Motor neuron (in vitro differentiated cells): ENCODE measurements at regions not wholly inside any gene's neighbourhood (a gene's known extent, or its start where the extent isn't known, plus 50 kb on each side); places are given as distances from the start of the nearest gene placed in this dataset.

Source experiments
- ATAC-seq, 8 experiments: fragments of 200-7000 bp; cut with Tn5 transposase; replicated peaks in 6 of 8; 2 replicates each; pipeline ENCODE4 v1.8.0; 2021; ENCODE audit warnings: mild to moderate bottlenecking in 8 of 8, moderate library complexity in 8 of 8
- H3K27ac ChIP-seq, 2 donors: fragments of 250-450 bp; sonication (Bioruptor Pico); 2 replicates each; pipeline ENCODE4 v1.9.0; 2021; ENCODE audit warnings: antibody characterized with exemption in 2 of 2, mild to moderate bottlenecking in 2 of 2, moderate library complexity in 1 of 2
- H3K4me1 ChIP-seq, 2 donors: fragments of 250-450 bp; sonication (Bioruptor Pico); replicated peaks in 1 of 2; 2 replicates each; pipeline ENCODE4 v1.6.1; 2021; ENCODE audit warnings: antibody characterized with exemption in 2 of 2, mild to moderate bottlenecking in 2 of 2, moderate library complexity in 1 of 2
- H3K4me3 ChIP-seq, 5 donors: fragments of 250-450 bp; sonication (Bioruptor Pico); 2 replicates each; pipeline ENCODE4 v1.9.0; 2021; ENCODE audit warnings: antibody characterized with exemption in 5 of 5, mild to moderate bottlenecking in 5 of 5, moderate library complexity in 4 of 5
- WGBS, 10 experiments: fragments of 450-650 bp; shearing (Covaris generic); methylation state at CpG; one replicate each; pipeline ENCODE4 v1.0.0; 2022; 5-methylcytosine and 5-hydroxymethylcytosine counted together
- in situ Hi-C, 9 experiments: fragments of 400-800 bp; cut with MboI; loops; one replicate each; pipeline ENCODE4 v1.15.0; 2021; ENCODE audit warnings: low sequenced_read_pairs in 9 of 9, low pct_unique_long_range_greater_than_20kb in 2 of 9; ENCODE audit not compliant: unreplicated experiment in 9 of 9

DNA sequence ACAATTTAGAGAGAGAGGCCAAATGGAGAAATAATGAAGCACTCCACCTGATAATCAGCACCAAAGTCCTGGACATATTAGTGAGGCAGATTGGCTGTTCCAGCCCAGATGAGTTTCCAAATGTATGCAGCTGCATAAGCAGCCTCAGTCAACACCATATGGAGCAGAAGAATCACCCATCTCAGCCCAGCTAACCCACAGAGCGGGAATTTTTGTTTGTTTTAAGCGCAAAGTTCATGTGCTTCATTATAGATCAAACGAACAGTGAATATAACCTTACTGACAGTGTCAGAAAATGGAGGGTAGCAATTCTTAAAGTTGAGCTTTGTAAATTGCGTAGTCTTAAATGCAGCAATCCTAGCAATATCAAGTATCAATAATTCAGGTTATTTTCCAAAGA, 234.0 kb upstream of the CEP162 start:
- in situ Hi-C loops, result no loop called here
- H3K4me3 ChIP-seq, result no peak overlapping the region
- H3K27ac ChIP-seq, result no peak overlapping the region
- no peak for ATAC-seq
- 40 to 96% (median 83%) methylated on average over 1 to 4 of the region's 4 CpGs; no CpG with 5 or more reads in 2 of the 10 experiments for WGBS, 10 experiments
- H3K4me1 ChIP-seq, result no peaks in the 10 kb centered on the region

DNA sequence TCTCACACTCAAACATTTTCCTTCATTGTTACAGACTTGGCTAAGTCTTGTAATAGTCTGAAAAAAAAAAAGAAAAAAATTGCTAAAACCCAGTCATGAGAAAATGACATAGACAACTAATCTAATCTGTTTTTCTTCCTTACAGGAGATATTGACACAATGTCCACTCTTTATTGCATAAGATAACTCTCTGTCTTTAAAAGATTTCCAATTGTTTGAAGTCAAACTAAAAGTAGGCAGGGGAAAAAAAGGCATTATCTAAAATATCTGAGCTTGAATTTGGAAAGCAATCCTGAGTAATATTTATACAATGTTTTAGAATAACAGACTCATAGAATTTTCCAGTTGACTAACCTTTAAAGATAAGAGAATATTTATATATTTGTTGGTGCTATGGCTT, 233.0 kb upstream of the CEP162 start:
- no peak overlapping the region for H3K27ac ChIP-seq
- no peaks in the 10 kb centered on the region for H3K4me1 ChIP-seq
- in situ Hi-C loops, result no loop called here
- H3K4me3 ChIP-seq, result no peak overlapping the region
- ATAC-seq, result no peak

DNA sequence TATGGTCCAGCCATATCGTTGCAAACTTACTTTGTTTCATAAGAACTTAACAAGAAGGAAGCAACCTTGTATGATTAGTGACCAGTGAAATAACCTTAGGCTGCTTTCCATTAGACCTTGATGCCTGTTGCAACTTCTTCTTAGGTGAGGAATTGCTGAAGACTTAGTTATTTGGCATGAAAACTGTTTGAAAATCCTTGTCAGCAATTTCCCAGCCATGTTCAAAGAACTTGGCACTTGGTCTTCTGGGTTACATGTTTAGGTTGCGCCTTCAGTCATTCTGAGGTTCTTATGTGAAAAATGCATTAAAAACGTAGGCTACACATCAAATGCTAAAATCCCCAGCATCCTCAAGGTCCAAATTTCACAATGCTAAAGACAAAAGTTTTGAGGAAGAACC, 232.0 kb upstream of the CEP162 start:
- H3K4me3 ChIP-seq, result no peak overlapping the region
- H3K4me1 ChIP-seq, result no peaks in the 10 kb centered on the region
- 39 to 79% (median 64%) methylated on average over 2 to 3 of the region's 3 CpGs; no CpG with 5 or more reads in 1 of the 10 experiments for WGBS, 10 experiments
- in situ Hi-C loops, result no loop called here
- H3K27ac ChIP-seq, result no peak overlapping the region
- no peak for ATAC-seq

DNA sequence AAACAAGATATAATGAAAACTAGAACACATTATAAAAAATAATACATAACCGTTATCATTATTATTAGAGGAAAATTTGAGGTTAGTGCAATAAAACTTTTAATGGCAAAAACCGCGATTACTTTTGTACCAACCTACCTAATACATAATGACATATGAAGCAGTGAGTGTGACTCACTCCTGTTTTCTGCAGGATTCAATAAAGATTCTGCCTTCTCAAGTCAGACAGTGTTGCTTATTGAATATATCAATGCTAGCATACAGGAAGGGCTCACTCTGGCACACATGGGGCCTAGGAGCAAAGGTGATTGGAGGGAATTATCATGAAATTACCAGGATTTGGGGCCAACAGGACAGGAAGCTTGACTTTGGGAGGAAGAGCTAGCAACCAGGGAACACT, 230.8 kb upstream of the CEP162 start:
- in situ Hi-C loops, result no loop called here
- no peak overlapping the region for H3K27ac ChIP-seq
- WGBS, 10 experiments, result 83 to 100% (median 93%) methylated on average over 1 to 3 of the region's 3 CpGs; no CpG with 5 or more reads in 3 of the 10 experiments
- no peaks in the 10 kb centered on the region for H3K4me1 ChIP-seq
- ATAC-seq, result no peak
- no peak overlapping the region for H3K4me3 ChIP-seq

DNA sequence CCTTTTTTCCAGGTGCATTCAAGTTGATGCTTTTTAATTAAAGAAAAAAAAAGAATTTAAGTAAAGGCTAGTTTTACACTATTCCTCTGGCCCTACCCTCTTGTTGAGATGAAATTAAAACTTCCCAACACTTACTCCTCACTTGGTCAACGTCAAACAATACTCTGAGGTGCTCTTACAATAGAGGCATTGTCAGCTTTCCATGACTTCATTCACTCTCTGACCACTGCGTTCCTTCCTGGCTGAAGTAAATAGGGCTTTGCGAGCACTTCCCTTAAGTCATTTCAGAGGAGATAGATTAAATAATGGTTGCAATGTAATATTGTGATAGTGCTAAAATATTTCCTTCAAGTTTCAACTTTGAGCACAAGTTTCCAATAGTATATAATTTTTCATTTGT, 229.8 kb upstream of the CEP162 start:
- WGBS, 10 experiments, result 17 to 70% (median 39%) methylated on average over 1 to 3 of the region's 3 CpGs
- no peak overlapping the region for H3K4me3 ChIP-seq
- no peak overlapping the region for H3K27ac ChIP-seq
- H3K4me1 ChIP-seq, result no peaks in the 10 kb centered on the region
- ATAC-seq, result no peak
- in situ Hi-C loops, result no loop called here

DNA sequence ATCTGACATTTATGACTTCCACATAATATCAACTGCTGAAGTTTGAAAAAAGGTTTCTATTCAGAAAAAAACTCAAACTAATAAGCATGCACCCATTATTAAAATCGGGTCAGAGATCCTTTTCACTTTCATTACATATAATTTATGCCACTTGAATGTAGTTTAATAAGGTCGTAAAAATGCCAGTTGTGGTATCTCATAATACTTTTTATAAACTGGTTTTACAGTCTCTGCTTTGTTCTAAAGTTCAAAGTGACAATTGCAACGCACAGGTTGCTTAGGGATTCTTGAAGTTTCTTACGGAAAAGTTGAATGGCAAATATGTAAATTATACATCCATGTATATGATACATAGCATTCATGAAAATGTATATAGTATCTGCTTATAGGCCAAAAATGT, 229.4 kb upstream of the CEP162 start:
- no peaks in the 10 kb centered on the region for H3K4me1 ChIP-seq
- WGBS, 10 experiments, result 46 to 100% (median 83%) methylated on average over 1 to 4 of the region's 4 CpGs
- H3K4me3 ChIP-seq, result no peak overlapping the region
- in situ Hi-C loops, result no loop called here
- no peak for ATAC-seq
- H3K27ac ChIP-seq, result no peak overlapping the region

DNA sequence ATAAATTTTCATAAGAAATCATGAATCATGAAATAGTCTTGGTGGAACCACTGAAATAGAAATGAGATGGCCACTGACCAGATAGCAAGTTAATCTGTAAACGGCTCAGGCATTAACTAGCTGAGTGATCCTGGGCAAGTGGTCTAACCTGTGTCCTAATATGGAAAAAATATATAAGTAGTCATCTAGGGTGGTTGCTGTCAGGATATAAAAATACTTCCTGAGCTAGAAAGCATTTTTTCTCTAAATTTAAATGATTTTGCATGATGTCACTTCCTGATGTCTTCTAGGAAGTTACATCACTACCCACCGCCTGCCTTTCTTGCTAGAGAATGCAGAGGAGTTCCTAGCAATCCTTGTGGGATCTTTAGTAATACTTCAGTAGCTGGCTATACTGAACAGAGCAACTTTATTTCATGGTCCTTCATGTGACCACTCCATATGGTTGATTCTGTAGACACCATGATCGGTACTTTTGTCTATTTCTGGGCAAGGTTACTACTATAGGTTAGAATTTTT, 228.1 kb upstream of the CEP162 start:
- ATAC-seq, result no peak
- no peak overlapping the region for H3K27ac ChIP-seq
- no peaks in the 10 kb centered on the region for H3K4me1 ChIP-seq
- no peak overlapping the region for H3K4me3 ChIP-seq
- 38 to 94% (median 55%) methylated on average over 1 to 3 of the region's 3 CpGs; no CpG with 5 or more reads in 2 of the 10 experiments for WGBS, 10 experiments
- in situ Hi-C loops, result no loop called here

DNA sequence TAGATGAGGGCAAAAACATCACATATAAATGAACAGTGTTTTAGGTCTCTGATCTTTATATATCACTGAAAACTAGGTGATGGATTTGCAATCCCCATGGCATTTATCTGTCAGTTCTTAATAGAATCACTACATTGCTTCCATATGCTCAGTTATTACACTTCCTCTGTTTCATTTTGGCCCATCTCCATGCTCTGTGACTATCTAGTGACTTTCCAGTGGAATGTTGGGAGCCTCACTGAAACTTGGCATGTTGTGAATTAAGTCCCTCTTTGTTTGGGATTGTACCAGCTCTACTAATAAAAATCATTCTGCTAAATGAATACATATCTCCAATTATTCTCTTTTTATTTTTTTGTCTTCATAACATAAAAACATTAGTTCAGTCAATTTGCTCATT, 226.1 kb upstream of the CEP162 start:
- in situ Hi-C loops, result no loop called here
- no peak for ATAC-seq
- H3K4me1 ChIP-seq, result peaks cover 0 to 5% of the 10 kb centered on the region in 2 donors
- no peak overlapping the region for H3K27ac ChIP-seq
- H3K4me3 ChIP-seq, result no peak overlapping the region

DNA sequence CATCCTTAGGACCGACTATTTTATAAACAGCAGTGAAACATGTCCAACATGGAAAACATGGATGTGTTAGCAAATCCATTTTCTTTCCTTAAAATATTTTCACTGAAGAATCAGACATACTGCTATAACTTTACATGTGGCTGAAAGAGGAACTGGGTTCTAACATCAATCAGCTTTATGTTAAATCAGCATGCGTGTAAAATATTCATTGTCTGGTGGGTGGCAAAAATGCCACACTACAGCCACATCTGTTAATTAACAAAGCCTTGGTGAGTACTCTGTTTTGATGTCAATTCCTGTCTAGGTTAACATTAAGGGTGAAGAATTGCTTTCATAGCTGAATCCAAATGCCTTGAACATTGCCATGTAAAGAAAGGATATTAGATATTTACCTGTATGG, 222.6 kb upstream of the CEP162 start:
- H3K4me1 ChIP-seq, result peaks cover 0 to 5% of the 10 kb centered on the region in 2 donors
- 0 to 100% (median 71%) methylated on average over 1 to 2 of the region's 2 CpGs; no CpG with 5 or more reads in 1 of the 10 experiments for WGBS, 10 experiments
- H3K4me3 ChIP-seq, result no peak overlapping the region
- ATAC-seq, result no peak
- H3K27ac ChIP-seq, result no peak overlapping the region
- in situ Hi-C loops, result no loop called here

DNA sequence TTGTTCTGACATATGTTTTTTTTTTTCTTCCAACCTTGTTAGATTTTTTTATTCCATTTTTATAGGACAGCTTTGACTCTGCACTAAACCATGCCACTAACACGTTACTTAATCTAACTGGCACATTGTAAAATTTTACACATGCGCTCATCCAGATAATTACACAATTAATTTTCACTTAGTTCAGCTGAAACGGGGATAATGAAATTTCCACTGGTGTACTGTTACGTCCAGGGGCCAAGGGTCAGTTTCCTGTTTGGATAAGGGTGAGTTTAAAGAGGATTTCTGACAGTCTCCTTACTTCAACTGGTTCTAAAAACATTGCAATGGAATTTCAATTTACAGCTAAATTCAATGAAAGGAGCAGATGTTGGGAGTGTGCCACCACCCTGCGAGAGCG, 221.8 kb upstream of the CEP162 start:
- WGBS, 10 experiments, result 0 to 74% (median 60%) methylated on average over 1 to 6 of the region's 6 CpGs
- Histone ChIP-seq H3K4me3 (no peak overlapping the region), H3K4me1 (peaks cover 0 to 5% of the 10 kb centered on the region in 2 donors), H3K27ac (no peak overlapping the region)
- in situ Hi-C loops, result no loop called here
- ATAC-seq, result no peak

DNA sequence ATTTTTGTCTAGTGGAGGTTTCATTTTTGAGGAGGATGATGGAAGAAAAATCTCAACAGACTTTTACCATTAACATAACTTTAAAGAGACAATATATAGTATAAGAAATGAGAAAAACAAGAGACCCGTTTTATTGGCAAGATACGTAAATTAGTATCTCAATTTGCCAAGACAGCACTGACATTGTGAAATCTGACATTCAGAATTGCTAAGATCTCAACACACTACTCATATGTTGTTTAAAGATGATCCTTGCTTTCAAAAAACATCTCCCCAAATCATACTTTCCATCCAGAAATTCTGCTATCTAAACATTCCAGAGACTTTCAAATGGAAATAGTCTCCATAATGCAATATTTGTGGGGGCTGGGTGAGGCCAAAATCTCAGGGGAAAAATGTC, 220.9 kb upstream of the CEP162 start:
- Histone ChIP-seq H3K27ac (no peak overlapping the region), H3K4me3 (no peak overlapping the region), H3K4me1 (peaks cover 0 to 5% of the 10 kb centered on the region in 2 donors)
- ATAC-seq, result no peak
- in situ Hi-C loops, result no loop called here
- WGBS, 10 experiments, result 6 to 100% (median 91%) methylated on average over 1 to 2 of the region's 2 CpGs; no CpG with 5 or more reads in 2 of the 10 experiments

DNA sequence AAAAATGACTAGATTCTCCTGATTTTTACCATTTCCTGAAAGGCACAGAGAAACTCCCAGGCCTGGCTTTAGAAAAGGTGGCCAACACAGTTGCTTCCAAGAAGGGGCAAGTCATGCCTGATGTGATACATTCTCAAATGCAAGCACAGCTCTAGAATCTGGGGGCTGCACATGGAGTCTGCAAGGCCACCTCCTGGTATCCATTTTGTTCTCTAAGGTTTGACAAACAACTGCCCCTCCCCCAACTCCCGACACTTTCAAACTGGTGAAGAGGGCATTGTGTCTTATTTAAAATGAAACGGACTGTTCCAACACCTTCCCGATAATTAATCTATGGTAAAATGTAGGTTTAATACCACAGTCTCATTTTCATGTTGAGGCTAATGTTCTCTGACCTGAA, 220.2 kb upstream of the CEP162 start:
- WGBS, 10 experiments, result 50 to 100% (median 76%) methylated on average over 1 to 3 of the region's 3 CpGs
- in situ Hi-C loops, result no loop called here
- no peak for ATAC-seq
- H3K4me1 ChIP-seq, result peaks cover 0 to 5% of the 10 kb centered on the region in 2 donors
- no peak overlapping the region for H3K27ac ChIP-seq
- H3K4me3 ChIP-seq, result no peak overlapping the region

DNA sequence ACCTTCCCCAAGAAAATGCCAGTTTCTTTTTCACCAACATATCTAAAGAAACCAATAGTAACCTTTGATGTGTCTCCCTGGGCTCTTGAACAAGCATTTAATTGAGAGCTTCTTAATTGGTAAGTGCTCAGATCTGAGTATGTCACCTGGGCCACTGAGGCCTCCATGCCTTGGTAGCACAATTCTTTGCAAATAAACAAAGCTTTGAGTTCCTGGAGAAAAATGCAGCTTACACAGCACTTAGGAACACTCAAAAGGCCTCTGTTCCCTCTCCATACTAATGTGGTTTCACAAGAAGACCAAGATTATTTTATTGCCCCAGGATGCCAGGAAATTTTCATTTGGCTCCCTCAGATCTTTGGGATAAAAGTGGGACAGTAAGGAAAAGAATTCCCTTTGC, 217.6 kb upstream of the CEP162 start:
- Histone ChIP-seq H3K4me3 (no peak overlapping the region), H3K27ac (no peak overlapping the region), H3K4me1 (peaks cover 0 to 5% of the 10 kb centered on the region in 2 donors)
- peak in 1 of 8 experiments; percentile 93 for ATAC-seq
- in situ Hi-C loops, result no loop called here

DNA sequence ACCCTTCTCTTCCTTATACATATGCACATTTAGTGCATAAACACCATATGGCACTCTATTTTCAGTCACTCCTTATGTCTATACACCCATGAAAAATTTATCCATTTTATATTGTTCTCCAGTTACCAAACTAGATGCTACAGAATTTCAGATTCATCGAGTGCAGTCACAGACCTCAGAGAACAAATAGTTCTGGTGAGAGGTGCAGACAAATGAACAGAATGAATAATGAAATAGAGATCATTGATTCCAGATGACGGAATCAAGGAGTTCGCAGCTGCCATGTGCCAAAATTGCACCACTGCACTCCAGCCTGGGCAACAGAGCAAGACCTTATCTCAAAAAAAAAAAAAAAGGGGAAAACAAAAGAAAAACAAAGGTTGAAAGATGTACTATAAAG, 214.8 kb upstream of the CEP162 start:
- in situ Hi-C loops, result no loop called here
- WGBS, 10 experiments, result 0 to 100% (median 70%) methylated on average over 1 to 3 of the region's 3 CpGs
- ATAC-seq, result peak in 3 of 8 experiments; percentile 79 to 91 (median 84)
- no peaks in the 10 kb centered on the region for H3K4me1 ChIP-seq
- H3K4me3 ChIP-seq, result no peak overlapping the region
- no peak overlapping the region for H3K27ac ChIP-seq

DNA sequence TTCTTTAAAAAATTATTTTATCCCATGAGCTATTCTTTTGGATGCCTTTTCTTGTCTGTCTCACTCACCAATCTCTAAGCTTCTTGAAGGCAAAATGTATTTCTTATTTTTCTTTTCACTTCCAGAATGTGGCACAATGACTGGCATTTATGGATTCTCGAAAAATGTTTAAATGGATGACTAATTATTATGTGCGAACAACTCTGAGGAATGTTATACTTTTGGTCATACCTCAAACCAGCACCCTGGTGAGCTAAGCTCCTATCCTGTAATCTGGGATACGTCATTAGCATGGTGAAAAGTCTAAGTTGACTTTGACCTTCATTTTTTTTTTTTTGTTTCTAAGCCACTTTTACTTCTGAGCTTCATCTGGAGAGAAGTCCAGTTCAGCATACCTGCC, 214.0 kb upstream of the CEP162 start:
- no peaks in the 10 kb centered on the region for H3K4me1 ChIP-seq
- no peak overlapping the region for H3K4me3 ChIP-seq
- no peak overlapping the region for H3K27ac ChIP-seq
- in situ Hi-C loops, result no loop called here
- WGBS, 10 experiments, result 37 to 100% (median 85%) methylated on average over 1 to 3 of the region's 3 CpGs
- no peak for ATAC-seq
